VCaP (cell line): ENCODE measurements at regions not wholly inside any gene's neighbourhood (a gene's known extent, or its start where the extent isn't known, plus 50 kb on each side); places are given as distances from the start of the nearest gene placed in this dataset.

Source experiments
- H3K27ac ChIP-seq: fragments of 450-650 bp; 2 replicates; pipeline ENCODE4 v1.5.1; 2017
- TF ChIP-seq, protein P1 (sequence below): fragments of 450-650 bp; conservative IDR thresholded peaks from 2 replicates; pipeline ENCODE4 v1.5.1; 2017; ENCODE audit warnings: mild to moderate bottlenecking, moderate library complexity

DNA sequence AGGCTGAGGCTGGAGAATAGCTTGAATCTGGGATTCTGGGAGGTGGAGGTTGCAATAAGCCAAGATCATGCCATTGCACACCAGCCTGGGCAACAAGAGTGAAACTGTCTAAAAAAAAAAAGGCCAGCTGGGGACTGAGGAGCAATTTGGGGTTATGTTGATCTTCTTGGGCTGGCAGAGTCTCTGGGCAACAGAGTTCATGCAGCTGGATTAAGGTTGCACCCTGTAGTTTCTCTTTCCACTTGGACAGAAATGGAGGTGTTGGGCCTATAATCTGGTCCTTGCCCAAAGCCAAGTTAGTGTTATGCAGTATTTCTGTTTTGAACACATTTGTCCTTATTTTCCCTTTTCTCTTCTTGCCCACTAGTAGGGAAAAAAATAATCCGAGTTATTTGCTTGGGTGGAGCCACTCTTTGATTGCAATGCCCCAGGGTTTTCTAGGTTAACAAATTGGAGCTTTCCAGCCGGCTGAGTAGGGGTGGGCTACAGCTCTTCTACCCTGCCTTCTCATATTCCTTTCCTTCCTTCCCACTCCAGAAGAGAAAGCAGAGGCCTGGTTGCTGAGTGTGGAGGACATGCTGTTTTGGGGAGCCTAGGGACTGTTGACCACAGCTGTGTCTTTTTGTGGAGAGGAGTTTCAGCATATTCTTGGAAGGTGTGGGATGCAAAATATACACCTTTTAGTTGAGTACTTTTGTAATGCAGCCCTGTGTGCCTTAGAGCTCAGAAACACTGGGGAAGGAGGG is 213.9 kb downstream of the SOX4 start:
- peak overlapping the region; percentile 80 for H3K27ac ChIP-seq
- TF ChIP-seq, protein P1, sequence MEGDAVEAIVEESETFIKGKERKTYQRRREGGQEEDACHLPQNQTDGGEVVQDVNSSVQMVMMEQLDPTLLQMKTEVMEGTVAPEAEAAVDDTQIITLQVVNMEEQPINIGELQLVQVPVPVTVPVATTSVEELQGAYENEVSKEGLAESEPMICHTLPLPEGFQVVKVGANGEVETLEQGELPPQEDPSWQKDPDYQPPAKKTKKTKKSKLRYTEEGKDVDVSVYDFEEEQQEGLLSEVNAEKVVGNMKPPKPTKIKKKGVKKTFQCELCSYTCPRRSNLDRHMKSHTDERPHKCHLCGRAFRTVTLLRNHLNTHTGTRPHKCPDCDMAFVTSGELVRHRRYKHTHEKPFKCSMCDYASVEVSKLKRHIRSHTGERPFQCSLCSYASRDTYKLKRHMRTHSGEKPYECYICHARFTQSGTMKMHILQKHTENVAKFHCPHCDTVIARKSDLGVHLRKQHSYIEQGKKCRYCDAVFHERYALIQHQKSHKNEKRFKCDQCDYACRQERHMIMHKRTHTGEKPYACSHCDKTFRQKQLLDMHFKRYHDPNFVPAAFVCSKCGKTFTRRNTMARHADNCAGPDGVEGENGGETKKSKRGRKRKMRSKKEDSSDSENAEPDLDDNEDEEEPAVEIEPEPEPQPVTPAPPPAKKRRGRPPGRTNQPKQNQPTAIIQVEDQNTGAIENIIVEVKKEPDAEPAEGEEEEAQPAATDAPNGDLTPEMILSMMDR: no peak

DNA sequence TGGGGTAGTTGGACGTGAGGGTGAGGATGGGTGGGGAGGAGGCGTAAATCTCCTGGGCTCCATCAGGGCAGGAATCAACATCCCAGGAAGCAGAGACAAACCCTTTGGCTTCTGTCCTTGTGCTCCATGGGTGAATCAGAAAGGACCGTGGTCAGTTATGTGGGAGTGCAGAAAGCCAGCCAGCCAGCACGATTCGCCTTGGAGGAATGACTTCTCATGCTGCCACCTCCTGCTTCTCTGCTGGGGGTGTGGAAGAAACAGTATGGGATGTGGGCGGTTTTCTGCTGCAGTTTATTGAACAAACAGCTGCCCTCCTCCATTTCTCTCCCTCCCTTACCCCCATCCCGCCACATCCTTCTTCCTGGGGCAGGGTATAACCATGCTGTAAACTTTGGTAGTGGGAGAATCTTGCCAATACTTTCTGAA is 214.5 kb downstream of the SOX4 start:
- TF ChIP-seq, protein P1: no peak
- H3K27ac ChIP-seq: peak overlapping the region; percentile 80

DNA sequence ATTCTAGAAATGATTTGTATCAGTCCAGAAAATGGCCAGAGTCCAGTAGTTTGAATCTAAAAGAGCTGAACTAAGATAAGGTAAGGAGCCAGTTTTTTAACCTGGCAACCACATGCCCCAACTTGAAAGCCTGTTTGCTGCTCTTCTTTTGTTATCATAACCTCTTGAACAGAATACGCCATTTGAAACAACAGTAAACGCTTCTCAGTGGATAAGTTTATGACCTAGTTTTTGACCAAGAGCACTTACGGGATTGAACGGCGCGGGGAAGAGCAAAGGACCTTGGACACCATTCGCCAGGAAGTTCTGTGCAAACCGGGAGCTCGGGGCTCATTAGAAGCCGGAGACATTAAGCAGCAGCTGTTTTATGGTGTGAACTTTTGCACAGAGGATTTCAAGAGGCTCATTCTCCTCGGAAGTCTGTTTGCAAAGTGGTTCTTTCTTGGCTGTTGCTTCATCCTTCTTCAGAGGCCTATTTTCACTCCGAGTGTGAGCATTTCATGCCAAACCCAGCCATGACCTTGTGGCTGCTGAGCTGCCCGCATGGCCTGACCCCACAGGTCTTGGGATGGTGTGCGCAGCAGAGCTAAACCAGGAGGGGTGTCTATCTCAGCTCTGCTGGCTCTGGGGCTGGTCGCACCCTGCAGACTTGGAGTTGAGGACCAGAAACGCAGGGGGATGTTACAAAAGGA is 215.1 kb downstream of the SOX4 start:
- peak overlapping the region; percentile 80 for H3K27ac ChIP-seq
- TF ChIP-seq, protein P1: no peak

DNA sequence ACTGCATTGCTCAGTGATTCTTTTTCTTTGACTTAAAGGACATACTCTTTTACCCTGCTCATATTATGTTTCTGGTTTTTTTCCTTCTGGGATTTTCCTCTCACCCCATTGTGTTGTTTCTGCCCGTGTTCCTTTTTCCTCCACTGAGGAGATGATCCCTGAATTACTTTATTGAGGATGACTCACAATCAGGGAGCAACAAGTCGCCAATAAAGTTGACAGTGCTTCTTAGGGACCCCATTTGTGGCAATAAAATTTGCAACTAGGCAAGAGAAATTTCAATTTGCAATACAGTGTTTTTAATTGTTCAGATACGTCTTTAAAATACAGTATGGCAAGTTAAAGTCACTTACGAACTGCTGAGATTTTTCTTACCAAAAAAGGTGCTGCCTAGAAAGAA is 217.9 kb downstream of the SOX4 start:
- H3K27ac ChIP-seq: no peak overlapping the region
- TF ChIP-seq, protein P1: no peak

DNA sequence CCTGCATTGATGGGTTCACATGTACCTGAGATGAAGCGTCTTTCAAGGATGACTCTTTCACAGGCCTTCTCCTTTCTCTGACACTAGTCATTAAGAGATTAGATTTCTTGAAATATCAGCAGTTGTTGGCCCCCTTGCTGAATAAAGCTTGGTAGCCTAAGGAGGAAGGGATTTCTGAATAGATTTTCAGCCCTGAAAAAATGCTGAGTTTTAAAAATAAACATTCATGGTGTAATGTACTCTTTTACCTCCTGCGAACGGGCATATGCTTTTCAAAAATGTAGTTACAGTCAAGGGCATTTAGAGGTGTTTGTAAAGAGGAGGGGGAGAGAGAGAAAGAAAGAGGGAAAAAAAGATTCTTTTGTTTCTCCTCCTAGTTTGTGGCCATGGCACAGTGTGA is 222.7 kb downstream of the SOX4 start:
- TF ChIP-seq, protein P1: no peak
- no peak overlapping the region for H3K27ac ChIP-seq

DNA sequence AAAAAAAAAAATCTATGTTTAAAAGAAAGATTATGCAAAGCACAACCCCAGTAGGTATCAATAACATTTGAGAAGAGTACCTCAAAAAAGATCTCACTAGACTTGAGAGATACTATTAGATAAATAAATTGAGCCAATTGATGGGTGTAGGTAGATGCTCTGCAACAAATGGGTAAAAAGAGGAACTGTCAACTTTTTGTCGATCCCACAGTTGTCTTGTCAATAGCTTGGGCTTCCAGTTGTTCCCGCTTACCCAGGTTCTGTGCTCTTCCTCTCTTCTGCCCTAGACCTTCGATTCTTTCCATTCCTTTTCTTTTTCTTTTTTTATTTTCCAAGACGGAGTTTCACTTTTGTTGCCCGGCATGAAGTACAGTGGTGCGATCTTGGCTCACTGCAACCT is 226.9 kb downstream of the SOX4 start:
- H3K27ac ChIP-seq: no peak overlapping the region
- TF ChIP-seq, protein P1: no peak

DNA sequence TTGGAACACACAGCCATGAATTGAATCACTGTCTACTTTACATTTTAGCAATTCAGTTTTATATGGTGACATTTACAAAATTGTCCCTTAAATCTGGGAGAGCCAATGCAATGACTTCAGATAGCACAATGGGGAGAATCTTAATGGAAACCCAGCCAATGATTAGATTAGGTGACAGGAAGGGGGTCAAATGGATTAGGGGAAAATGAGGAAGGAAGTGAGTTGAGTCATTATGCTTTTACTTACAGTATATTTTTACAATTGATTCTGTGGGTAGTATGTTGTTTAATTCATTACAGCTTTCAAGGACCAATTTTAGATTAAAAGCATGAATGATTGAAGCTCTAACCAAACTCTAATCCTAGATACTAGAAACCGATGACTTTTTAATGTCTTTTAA is 229.8 kb downstream of the SOX4 start:
- H3K27ac ChIP-seq: no peak overlapping the region
- TF ChIP-seq, protein P1: no peak
